IMR-90 (cell line): ENCODE measurements at regions not wholly inside any gene's neighbourhood (a gene's known extent, or its start where the extent isn't known, plus 50 kb on each side); places are given as distances from the start of the nearest gene placed in this dataset.

Source experiments
- ATAC-seq: fragments of 200-7000 bp; cut with Tn5 transposase; 2 replicates; pipeline ENCODE4 v1.9.1; 2020; ENCODE audit warnings: low read depth, mild to moderate bottlenecking, moderate library complexity
- BruUV-seq: library from RNA; stranded (reverse); fragments of 400-500 nt; replicated peaks from 2 replicates; lab custom pipeline; 2021; lab: Mats Ljungman, UMichigan
- CTCF ChIA-PET: fragments of 300-600 bp; formaldehyde crosslinking; extraction: SDS; loops from one replicate; lab custom pipeline; 2021; ENCODE audit warnings: antibody characterized with exemption; lab: Yijun Ruan, JAX
- POLR2A ChIA-PET: fragments of 300-600 bp; sonication (Branson Sonifier 250); formaldehyde crosslinking; loops from one replicate; lab custom pipeline; 2022; ENCODE audit warnings: antibody characterized with exemption; ENCODE audit not compliant: unreplicated experiment; lab: Charles Lee
- DNase-seq: peaks from one replicate; pipeline ENCODE4 v3.0.0; 2013
- H2AFZ ChIP-seq: replicated peaks from 2 replicates; pipeline ENCODE3; 2013; ENCODE audit warnings: low read length, mild to moderate bottlenecking; ENCODE audit not compliant: poor library complexity
- H2AK5ac ChIP-seq: 2 replicates; pipeline ENCODE4 v1.6.1; 2013; ENCODE audit warnings: low read depth, low read length, inconsistent platforms
- H2AK9ac ChIP-seq: replicated peaks from 2 replicates; pipeline ENCODE3; 2013; ENCODE audit warnings: mild to moderate bottlenecking, low read depth, low read length, moderate library complexity; ENCODE audit not compliant: poor library complexity
- H2BK120ac ChIP-seq: 2 replicates; pipeline ENCODE4 v1.6.1; 2013; ENCODE audit warnings: low read depth, low read length, inconsistent platforms
- H2BK15ac ChIP-seq: 3 replicates; pipeline ENCODE4 v1.6.1; 2013; ENCODE audit warnings: low read depth, low read length, inconsistent platforms
- H2BK20ac ChIP-seq: 2 replicates; pipeline ENCODE4 v1.6.1; 2013; ENCODE audit warnings: low read depth, mild to moderate bottlenecking, inconsistent platforms, low read length, moderate library complexity
- H2BK5ac ChIP-seq: 2 replicates; pipeline ENCODE4 v1.6.1; 2013; ENCODE audit warnings: mild to moderate bottlenecking, low read depth, low read length, inconsistent platforms; ENCODE audit not compliant: poor library complexity, severe bottlenecking
- H3K14ac ChIP-seq: replicated peaks from 2 replicates; pipeline ENCODE4 v1.6.1; 2013; ENCODE audit warnings: low read depth, low read length, inconsistent platforms
- H3K18ac ChIP-seq: 2 replicates; pipeline ENCODE4 v1.6.1; 2013; ENCODE audit warnings: low read depth, low read length, control low read depth
- H3K23ac ChIP-seq: 2 replicates; pipeline ENCODE4 v1.6.1; 2013; ENCODE audit warnings: low read depth, low read length, inconsistent platforms
- H3K27ac ChIP-seq: 2 replicates; pipeline ENCODE4 v1.5.1; 2013; ENCODE audit warnings: mild to moderate bottlenecking, control low read depth, low read length; ENCODE audit not compliant: insufficient read depth
- H3K27me3 ChIP-seq: 2 replicates; pipeline ENCODE4 v1.6.1; 2013; ENCODE audit warnings: low read length; ENCODE audit not compliant: control insufficient read depth, insufficient read depth
- H3K36me3 ChIP-seq: 2 replicates; pipeline ENCODE4 v1.6.1; 2013; ENCODE audit warnings: low read length, mixed read lengths; ENCODE audit not compliant: control insufficient read depth, insufficient read depth
- H3K4ac ChIP-seq: 2 replicates; pipeline ENCODE4 v1.6.1; 2013; ENCODE audit warnings: low read depth, low read length, inconsistent platforms
- H3K4me1 ChIP-seq: 2 replicates; pipeline ENCODE4 v1.6.1; 2013; ENCODE audit warnings: low read length, mixed read lengths; ENCODE audit not compliant: control insufficient read depth, insufficient read depth
- H3K4me2 ChIP-seq: 2 replicates; pipeline ENCODE4 v1.6.1; 2013; ENCODE audit warnings: low read depth, mild to moderate bottlenecking, control low read depth, low read length, moderate library complexity
- H3K4me3 ChIP-seq: 2 replicates; pipeline ENCODE4 v1.5.1; 2013; ENCODE audit warnings: low read depth, mild to moderate bottlenecking, control low read depth, low read length, moderate library complexity; ENCODE audit not compliant: insufficient read depth
- H3K56ac ChIP-seq: 2 replicates; pipeline ENCODE4 v1.6.1; 2013; ENCODE audit warnings: low read length, inconsistent platforms; ENCODE audit not compliant: insufficient read depth; ENCODE audit errors: extremely low read depth
- H3K79me1 ChIP-seq, 2 experiments: 2 replicates each; pipeline ENCODE4 v1.6.1; 2013; ENCODE audit warnings: low read length in 2 of 2, inconsistent platforms in 1 of 2, low read depth in 1 of 2
- H3K9ac ChIP-seq: 2 replicates; pipeline ENCODE4 v1.6.1; 2013; ENCODE audit warnings: low read depth, low read length, control low read depth
- H3K9me1 ChIP-seq: 2 replicates; pipeline ENCODE4 v1.6.1; 2013; ENCODE audit warnings: low read length, inconsistent platforms; ENCODE audit not compliant: insufficient read depth
- H3K9me3 ChIP-seq: 2 replicates; pipeline ENCODE4 v1.6.1; 2013; ENCODE audit warnings: low read length; ENCODE audit not compliant: control insufficient read depth, insufficient read depth
- H4K20me1 ChIP-seq: 2 replicates; pipeline ENCODE4 v1.6.1; 2013; ENCODE audit warnings: low read length, inconsistent platforms; ENCODE audit not compliant: insufficient read depth
- H4K5ac ChIP-seq: 2 replicates; pipeline ENCODE4 v1.6.1; 2013; ENCODE audit warnings: mild to moderate bottlenecking, low read depth, low read length, control low read depth
- H4K8ac ChIP-seq, 2 experiments: 2 replicates each; pipeline ENCODE4 v1.6.1; 2013; ENCODE audit warnings: low read depth in 2 of 2, low read length in 2 of 2, control low read depth in 1 of 2, inconsistent platforms in 1 of 2
- H4K91ac ChIP-seq: 2 replicates; pipeline ENCODE4 v1.6.1; 2013; ENCODE audit warnings: low read depth, low read length, inconsistent platforms; ENCODE audit not compliant: insufficient read depth
- RAD21 ChIP-seq: IDR thresholded peaks from 2 replicates; pipeline ENCODE4 v1.6.1; 2012; ENCODE audit warnings: low read length, improper control_type of control experiment
- WGBS, 2 experiments: methylation state at CpG; one replicate each; pipeline versions ENCODE4 v1.1.5 to v1.1.7; 2013; ENCODE audit warnings: missing lambda C conversion rate in 2 of 2; ENCODE audit not compliant: insufficient read length in 1 of 2; ENCODE audit errors: extremely low coverage in 2 of 2; 5-methylcytosine and 5-hydroxymethylcytosine counted together
- dilution Hi-C: fragments of 300-500 bp; cut with HindIII; formaldehyde crosslinking; loops from one replicate; pipeline ENCODE4 v1.14.3; 2018; ENCODE audit warnings: low sequenced_read_pairs; ENCODE audit not compliant: unreplicated experiment
- in situ Hi-C: fragments of 300-500 bp; cut with MboI; formaldehyde crosslinking; loops from 3 replicates; pipeline ENCODE4 v1.14.3; 2019; ENCODE audit warnings: low sequenced_read_pairs, inconsistent platforms, mixed read lengths
- intact Hi-C: fragments of 100-400 bp; cut with micrococcal nuclease; formaldehyde crosslinking; loops from 2 replicates; pipeline ENCODE4 v1.10.0; 2022

DNA sequence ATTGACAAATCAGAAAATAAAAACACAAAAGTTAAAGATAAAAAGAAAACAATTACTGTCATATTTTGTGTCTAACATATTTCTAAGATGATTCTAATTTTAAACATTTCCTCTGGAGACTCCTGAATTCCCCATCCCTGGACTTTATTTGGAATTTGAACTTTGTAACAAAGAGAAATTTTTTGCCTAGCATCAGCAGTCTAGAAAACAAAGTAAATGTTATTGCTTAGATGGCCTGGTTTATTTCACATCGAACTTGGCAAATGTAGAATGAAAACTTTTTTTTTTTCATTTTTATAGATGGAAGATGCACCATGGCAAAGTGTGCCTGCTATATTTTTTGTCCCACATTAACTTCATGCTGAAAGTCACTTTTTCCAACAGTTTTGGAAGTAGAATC lies 159.1 kb downstream of the TBX18 start:
- DNase-seq (no peak), ATAC-seq (no peak)
- no peak overlapping the region for H2AFZ ChIP-seq
- H2AK5ac ChIP-seq, result no peak overlapping the region
- in situ Hi-C loops (no loop called here), dilution Hi-C loops (no loop called here), intact Hi-C loops (no loop called here)
- BruUV-seq, result no TSS peak
- no peak overlapping the region for H3K4me3 ChIP-seq
- no peak overlapping the region for H2BK20ac ChIP-seq
- WGBS, 2 experiments, result no CpG with 5 or more reads among the region's 1 CpG
- POLR2A ChIA-PET, result no interaction called here
- no peaks in the 10 kb centered on the region for H4K20me1 ChIP-seq
- H3K4me1 ChIP-seq, result no peaks in the 10 kb centered on the region
- no peak overlapping the region for H3K4ac ChIP-seq
- H3K9ac ChIP-seq, result no peak overlapping the region
- H2AK9ac ChIP-seq, result no peak overlapping the region
- TF ChIP-seq RAD21, result no peak
- H2BK120ac ChIP-seq, result no peak overlapping the region
- no peak overlapping the region for H3K18ac ChIP-seq
- CTCF ChIA-PET, result no interaction called here
- H3K23ac ChIP-seq, result no peak overlapping the region
- H3K79me1 ChIP-seq, result no peaks in the 10 kb centered on the region
- no peaks in the 10 kb centered on the region for H3K9me1 ChIP-seq
- H3K4me2 ChIP-seq, result no peak overlapping the region
- H2BK15ac ChIP-seq, result no peak overlapping the region
- H4K5ac ChIP-seq, result no peak overlapping the region
- no peak overlapping the region for H2BK5ac ChIP-seq
- no peak overlapping the region for H3K56ac ChIP-seq
- H3K27me3 ChIP-seq, result no peaks in the 10 kb centered on the region
- H4K8ac ChIP-seq, result no peak overlapping the region
- H4K91ac ChIP-seq, result no peak overlapping the region
- H3K36me3 ChIP-seq, result no peaks in the 10 kb centered on the region
- H3K9me3 ChIP-seq, result no peaks in the 10 kb centered on the region
- H3K14ac ChIP-seq, result no peak overlapping the region
- no peak overlapping the region for H3K27ac ChIP-seq
